Fibroblast of the aortic adventitia (primary cell): ENCODE measurements at regions not wholly inside any gene's neighbourhood (a gene's known extent, or its start where the extent isn't known, plus 50 kb on each side); places are given as distances from the start of the nearest gene placed in this dataset.
"Not testable (repeated sequence)": the region's sequence is repeated elsewhere in the genome, so short reads cannot be mapped to it uniquely, and the experiment has no call there.

Source experiments
- DNase-seq: peaks from one replicate; pipeline ENCODE4 v3.0.0-alpha.2; 2010; ENCODE audit warnings: low read depth
- H3K4me3 ChIP-seq: 2 replicates; pipeline ENCODE4 v1.5.1; 2011; ENCODE audit warnings: low read depth, mild to moderate bottlenecking, control low read depth, low read length, moderate library complexity
- CTCF ChIP-seq: IDR thresholded peaks from 2 replicates; pipeline ENCODE4 v1.5.1; 2011; ENCODE audit warnings: mild to moderate bottlenecking, low read length, control low read depth, inconsistent platforms; ENCODE audit not compliant: insufficient read depth

GRCh38 chr21:35448876-35449599 lies 399.9 kb upstream of the RUNX1 start:
- TF ChIP-seq CTCF: no peak
- DNase-seq: no peak
- no peak overlapping the region for H3K4me3 ChIP-seq

GRCh38 chr21:35444391-35444790 lies 395.3 kb upstream of the RUNX1 start:
- DNase-seq: no peak
- H3K4me3 ChIP-seq: no peak overlapping the region
- no peak for TF ChIP-seq CTCF

- no peak overlapping the region for H3K4me3 ChIP-seq
- no peak for TF ChIP-seq CTCF
- no peak for DNase-seq
Observed at GRCh38 chr21:35441868-35442582, 392.9 kb upstream of the RUNX1 start.

GRCh38 chr21:35438643-35439404 lies 389.7 kb upstream of the RUNX1 start:
- DNase-seq: peak; percentile 19
- no peak for TF ChIP-seq CTCF
- no peak overlapping the region for H3K4me3 ChIP-seq

- DNase-seq: no peak
- TF ChIP-seq CTCF: no peak
- no peak overlapping the region for H3K4me3 ChIP-seq
Observed at GRCh38 chr21:35437941-35438340, 388.8 kb upstream of the RUNX1 start.

GRCh38 chr21:35436899-35437298 lies 387.8 kb upstream of the RUNX1 start:
- no peak for TF ChIP-seq CTCF
- no peak overlapping the region for H3K4me3 ChIP-seq
- no peak for DNase-seq

- not testable (repeated sequence) for H3K4me3 ChIP-seq, DNase-seq
Observed at GRCh38 chr21:35432601-35433000, 383.5 kb upstream of the RUNX1 start.
